GM13977 (cell line): ENCODE measurements at regions not wholly inside any gene's neighbourhood (a gene's known extent, or its start where the extent isn't known, plus 50 kb on each side); places are given as distances from the start of the nearest gene placed in this dataset.
"Not testable (repeated sequence)": the region's sequence is repeated elsewhere in the genome, so short reads cannot be mapped to it uniquely, and the experiment has no call there.

Experiments used
- DNase-seq: peaks from one replicate; pipeline ENCODE4 v3.0.0; 2012; ENCODE audit warnings: low spot score
- CTCF ChIP-seq: IDR thresholded peaks from 2 replicates; pipeline ENCODE4 v1.5.1; 2012; ENCODE audit warnings: mild to moderate bottlenecking, control low read depth; ENCODE audit not compliant: insufficient read depth; ENCODE audit errors: extremely low read depth, missing control alignments
- in situ Hi-C: fragments of 300-500 bp; cut with MboI; formaldehyde crosslinking; loops from one replicate; pipeline ENCODE4 v1.12.0; 2022; ENCODE audit warnings: low sequenced_read_pairs, low pct_unique_long_range_greater_than_20kb, mixed read lengths, inconsistent platforms; ENCODE audit not compliant: unreplicated experiment

- in situ Hi-C loops, result no loop called here
- no peak for DNase-seq
- no peak for TF ChIP-seq CTCF
These were observed 105.3 kb downstream of the LHX2 start for GRCh38 chr9:124116683-124117363.

- no peak for TF ChIP-seq CTCF
- in situ Hi-C loops, result no loop called here
- DNase-seq, result no peak
These were observed 107.3 kb downstream of the LHX2 start for GRCh38 chr9:124118894-124119293.

- TF ChIP-seq CTCF, result no peak
- no peak for DNase-seq
- in situ Hi-C loops, result no loop called here
These were observed 108.7 kb downstream of the LHX2 start for GRCh38 chr9:124120272-124120671.

- in situ Hi-C loops, result no loop called here
- TF ChIP-seq CTCF, result no peak
- DNase-seq, result no peak
These were observed 110.2 kb downstream of the LHX2 start for GRCh38 chr9:124121725-124122124.

GRCh38 chr9:124122321-124122720 is 110.8 kb downstream of the LHX2 start:
- in situ Hi-C loops, result no loop called here
- no peak for DNase-seq
- TF ChIP-seq CTCF, result no peak

- DNase-seq, result no peak
- peak; percentile 46 for TF ChIP-seq CTCF
- in situ Hi-C loops, result no loop called here
These were observed 111.4 kb downstream of the LHX2 start for GRCh38 chr9:124122813-124123462.

GRCh38 chr9:124123621-124124020 is 112.1 kb downstream of the LHX2 start:
- in situ Hi-C loops, DNase-seq: not testable (repeated sequence)
